Testis (tissue), 2 donors: ENCODE measurements at regions not wholly inside any gene's neighbourhood (a gene's known extent, or its start where the extent isn't known, plus 50 kb on each side); places are given as distances from the start of the nearest gene placed in this dataset.

Source experiments
- POLR2A ChIP-seq: fragments of 450-650 bp; IDR thresholded peaks from one replicate; pipeline ENCODE4 v1.6.1; 2017; ENCODE audit warnings: antibody characterized with exemption, mild to moderate bottlenecking, moderate library complexity
- TF ChIP-seq, protein P1 (sequence below), 3 experiments: fragments of 450-650 bp in 2 of 3; fragments of 200-600 bp in 1 of 3; sonication (generic) in 1 of 3; IDR thresholded peaks; one replicate each; pipeline ENCODE4 v1.5.1; 2016 to 2019; ENCODE audit warnings: antibody characterized with exemption in 3 of 3, mild to moderate bottlenecking in 2 of 3, moderate library complexity in 1 of 3

DNA sequence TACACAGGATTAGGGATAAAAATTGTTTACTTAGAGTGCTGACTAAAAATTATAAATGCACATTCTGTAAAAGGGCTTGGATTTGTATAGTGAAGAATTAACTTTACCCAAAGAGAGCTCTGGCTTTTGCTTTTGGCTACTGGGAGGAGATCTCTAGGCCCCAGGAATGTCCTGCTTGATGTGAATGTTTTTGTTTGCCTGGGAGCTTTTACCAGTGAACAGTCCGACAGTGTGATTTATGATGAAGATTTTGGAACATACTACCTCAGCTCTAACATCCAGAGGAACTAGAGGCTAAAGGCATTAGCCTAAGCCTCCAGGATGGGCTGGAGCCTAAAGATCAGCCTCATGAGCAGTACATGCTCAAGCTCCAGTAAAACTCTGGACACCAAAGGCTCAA is 103.7 kb upstream of the RFX3 start:
- TF ChIP-seq, protein P1, sequence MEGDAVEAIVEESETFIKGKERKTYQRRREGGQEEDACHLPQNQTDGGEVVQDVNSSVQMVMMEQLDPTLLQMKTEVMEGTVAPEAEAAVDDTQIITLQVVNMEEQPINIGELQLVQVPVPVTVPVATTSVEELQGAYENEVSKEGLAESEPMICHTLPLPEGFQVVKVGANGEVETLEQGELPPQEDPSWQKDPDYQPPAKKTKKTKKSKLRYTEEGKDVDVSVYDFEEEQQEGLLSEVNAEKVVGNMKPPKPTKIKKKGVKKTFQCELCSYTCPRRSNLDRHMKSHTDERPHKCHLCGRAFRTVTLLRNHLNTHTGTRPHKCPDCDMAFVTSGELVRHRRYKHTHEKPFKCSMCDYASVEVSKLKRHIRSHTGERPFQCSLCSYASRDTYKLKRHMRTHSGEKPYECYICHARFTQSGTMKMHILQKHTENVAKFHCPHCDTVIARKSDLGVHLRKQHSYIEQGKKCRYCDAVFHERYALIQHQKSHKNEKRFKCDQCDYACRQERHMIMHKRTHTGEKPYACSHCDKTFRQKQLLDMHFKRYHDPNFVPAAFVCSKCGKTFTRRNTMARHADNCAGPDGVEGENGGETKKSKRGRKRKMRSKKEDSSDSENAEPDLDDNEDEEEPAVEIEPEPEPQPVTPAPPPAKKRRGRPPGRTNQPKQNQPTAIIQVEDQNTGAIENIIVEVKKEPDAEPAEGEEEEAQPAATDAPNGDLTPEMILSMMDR (IDR thresholded peaks at IDR 0.05), result no peak
- no peak for TF ChIP-seq POLR2A
